ENCODE measurements at regions not wholly inside any gene's neighbourhood (a gene's known extent, or its start where the extent isn't known, plus 50 kb on each side); places are given as distances from the start of the nearest gene placed in this dataset.
A peak's percentile ranks its signal among the peaks of the same experiment; 100 is the strongest.
"Not testable (repeated sequence)": the region's sequence is repeated elsewhere in the genome, so short reads cannot be mapped to it uniquely, and the experiment has no call there.

DNA sequence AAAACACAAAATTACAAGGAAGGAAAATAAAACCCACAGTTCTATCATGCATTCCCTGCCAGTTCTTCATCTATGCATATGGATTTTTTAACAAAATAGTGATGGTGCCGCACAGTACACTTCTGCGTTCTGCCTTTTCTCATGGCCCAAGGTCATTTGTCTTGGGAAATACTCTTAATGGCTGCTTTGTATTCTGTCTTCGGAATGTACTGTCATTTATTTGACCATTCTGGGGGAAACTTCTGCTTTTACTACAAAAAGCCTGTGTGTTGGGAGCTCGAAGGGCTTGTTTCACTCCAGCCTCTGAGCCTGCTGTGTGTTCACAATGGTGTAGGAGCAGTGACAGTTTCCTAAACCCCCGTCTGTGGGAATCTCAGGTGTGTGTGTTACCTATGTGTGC lies 82.8 kb upstream of the SEC14L1 start:
- no peak for TF ChIP-seq CTCF (IDR thresholded peaks at IDR 0.05; ENCODE audit: insufficient read depth, low read length, missing control alignments)
- ChIA-PET CTCF (interaction anchor here (1.1 to 23.8 kb wide), 11 partner anchors 9 to 319 kb away, joined by 3 to 541 read pairs (median 12); partner anchors contain the start of genes MFSD11 and MGAT5B), POLR2A (no interaction called here)
- no peak overlapping the region for H3K4me3 ChIP-seq (ENCODE audit: low read depth, low read length)
- no peak for DNase-seq (ENCODE audit: low read depth, low spot score)

- DNase-seq (ENCODE audit: low read depth, low spot score): no peak
- H3K4me3 ChIP-seq (ENCODE audit: low read depth, low read length): no peak overlapping the region
- ChIA-PET POLR2A (no interaction called here), CTCF (interaction anchor here (1.0 to 23.8 kb wide), 4 partner anchors 6 to 194 kb away, joined by 3 to 541 read pairs (median 60); partner anchors contain the start of gene MGAT5B)
- TF ChIP-seq CTCF (IDR thresholded peaks at IDR 0.05; ENCODE audit: insufficient read depth, low read length, missing control alignments): no peak
These were observed 79.1 kb upstream of the SEC14L1 start for GRCh38 chr17:77061669-77062068.

GRCh38 chr17:77064598-77064997 lies 76.2 kb upstream of the SEC14L1 start:
- POLR2A ChIA-PET: no interaction called here
- DNase-seq (ENCODE audit: low read depth, low spot score): no peak
- TF ChIP-seq CTCF (IDR thresholded peaks at IDR 0.05; ENCODE audit: insufficient read depth, low read length, missing control alignments): no peak
- CTCF ChIA-PET: interaction anchor here (1.0 to 23.8 kb wide), 14 partner anchors 6 to 349 kb away, joined by 3 to 541 read pairs (median 4); partner anchors contain the start of gene MGAT5B
- H3K4me3 ChIP-seq (ENCODE audit: low read depth, low read length): no peak overlapping the region

- ChIA-PET CTCF (interaction anchor here (0.6 to 23.8 kb wide), 30 partner anchors 8 to 545 kb away, joined by 3 to 541 read pairs (median 4); partner anchors contain the start of gene MGAT5B), POLR2A (no interaction called here)
- TF ChIP-seq CTCF (IDR thresholded peaks at IDR 0.05; ENCODE audit: insufficient read depth, low read length, missing control alignments): no peak
- no peak for DNase-seq (ENCODE audit: low read depth, low spot score)
- H3K4me3 ChIP-seq (ENCODE audit: low read depth, low read length): no peak overlapping the region
These were observed 74.6 kb upstream of the SEC14L1 start for GRCh38 chr17:77066165-77066564.

DNA sequence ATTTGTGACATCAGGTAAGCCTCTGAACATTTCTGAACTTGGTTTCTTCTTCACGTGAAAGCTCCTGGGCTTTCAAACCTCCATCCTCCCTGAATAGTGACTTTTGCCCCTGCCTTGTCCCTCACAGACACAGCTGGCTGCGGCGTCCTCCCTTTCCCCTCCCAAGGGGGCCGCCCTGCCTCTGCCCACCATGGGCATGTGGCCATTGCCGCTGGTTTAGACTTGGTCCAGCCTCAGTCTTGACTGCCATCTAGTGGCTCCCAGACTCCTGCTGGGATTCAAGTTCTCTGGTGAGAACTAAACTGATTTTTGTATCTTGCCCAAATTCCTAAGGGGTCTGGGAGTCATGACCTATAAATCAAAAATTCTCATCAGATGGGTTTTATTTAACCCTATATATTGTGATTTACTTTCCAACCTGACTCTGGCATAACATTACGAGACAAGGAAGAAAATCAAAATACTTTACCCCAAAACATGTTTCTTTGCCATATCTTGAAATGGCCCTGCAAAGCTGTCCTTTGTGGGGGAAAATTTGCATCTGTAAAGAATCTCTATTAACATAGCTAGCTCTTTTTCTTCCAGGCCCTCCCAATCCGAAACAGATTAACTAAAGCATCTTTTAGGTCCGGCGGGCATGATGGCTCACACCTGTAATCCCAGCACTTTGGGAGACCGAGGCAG lies 73.9 kb upstream of the SEC14L1 start:
- H3K4me3 ChIP-seq (ENCODE audit: low read depth, low read length); DNase-seq (ENCODE audit: low read depth, low spot score); POLR2A ChIA-PET: not testable (repeated sequence)
- TF ChIP-seq CTCF (IDR thresholded peaks at IDR 0.05; ENCODE audit: insufficient read depth, low read length, missing control alignments): peak; percentile 87
- CTCF ChIA-PET: interaction anchor here (0.6 to 23.8 kb wide), 30 partner anchors 8 to 545 kb away, joined by 3 to 541 read pairs (median 4); partner anchors contain the start of gene MGAT5B

GRCh38 chr17:77068915-77069314 lies 71.9 kb upstream of the SEC14L1 start:
- H3K4me3 ChIP-seq (ENCODE audit: low read depth, low read length): no peak overlapping the region
- DNase-seq (ENCODE audit: low read depth, low spot score): no peak
- ChIA-PET POLR2A (no interaction called here), CTCF (interaction anchor here (0.6 to 23.8 kb wide), 10 partner anchors 10 to 510 kb away, joined by 3 to 541 read pairs (median 8); partner anchors contain the start of gene MGAT5B)
- no peak for TF ChIP-seq CTCF (IDR thresholded peaks at IDR 0.05; ENCODE audit: insufficient read depth, low read length, missing control alignments)

Data from AG04449 (cell line).